ENCODE measurements at regions not wholly inside any gene's neighbourhood (a gene's known extent, or its start where the extent isn't known, plus 50 kb on each side); places are given as distances from the start of the nearest gene placed in this dataset.

- TF ChIP-seq CTCF (IDR thresholded peaks at IDR 0.05 in 8 of 11, conservative IDR thresholded peaks at IDR 0.05 in 3 of 11) (no peak), POLR2AphosphoS5 (IDR thresholded peaks at IDR 0.05) (no peak)
These were observed 350.1 kb downstream of the CHRM3 start for GRCh38 chr1:239736479-239736878.
